ENCODE measurements at regions not wholly inside any gene's neighbourhood (a gene's known extent, or its start where the extent isn't known, plus 50 kb on each side); places are given as distances from the start of the nearest gene placed in this dataset.
"Not testable (repeated sequence)": the region's sequence is repeated elsewhere in the genome, so short reads cannot be mapped to it uniquely, and the experiment has no call there.

- DNase-seq (ENCODE audit: low spot score) = peak; percentile 16
These were observed 165.7 kb upstream of the RBM19 start for GRCh38 chr12:114131824-114132223.

GRCh38 chr12:114123108-114123507 is 157.0 kb upstream of the RBM19 start:
- no peak for DNase-seq (ENCODE audit: low spot score)

- no peak for DNase-seq (ENCODE audit: low spot score)
These were observed 155.9 kb upstream of the RBM19 start for GRCh38 chr12:114122016-114122415.

DNA sequence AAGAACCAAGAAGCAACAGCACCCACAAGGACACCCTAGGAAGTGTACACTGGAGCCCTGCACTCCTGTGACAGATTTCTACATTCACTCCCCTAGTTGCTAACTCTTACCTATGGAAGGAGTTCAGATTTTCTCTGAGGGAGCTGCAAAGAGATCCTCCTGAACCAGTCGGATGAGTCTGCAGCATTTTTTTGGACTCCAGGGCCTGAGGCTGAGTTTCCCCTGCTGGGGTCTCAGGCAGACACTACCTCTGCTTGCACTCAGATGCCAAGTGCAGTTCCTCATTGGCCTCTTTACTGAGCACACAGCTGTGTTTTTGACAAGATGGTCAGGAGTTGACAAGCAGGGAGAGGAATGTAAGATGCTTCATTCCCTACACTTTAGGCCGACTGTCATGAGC is 153.2 kb upstream of the RBM19 start:
- DNase-seq (ENCODE audit: low spot score) = no peak

GRCh38 chr12:114096461-114096860 is 130.3 kb upstream of the RBM19 start:
- no peak for DNase-seq (ENCODE audit: low spot score)

DNA sequence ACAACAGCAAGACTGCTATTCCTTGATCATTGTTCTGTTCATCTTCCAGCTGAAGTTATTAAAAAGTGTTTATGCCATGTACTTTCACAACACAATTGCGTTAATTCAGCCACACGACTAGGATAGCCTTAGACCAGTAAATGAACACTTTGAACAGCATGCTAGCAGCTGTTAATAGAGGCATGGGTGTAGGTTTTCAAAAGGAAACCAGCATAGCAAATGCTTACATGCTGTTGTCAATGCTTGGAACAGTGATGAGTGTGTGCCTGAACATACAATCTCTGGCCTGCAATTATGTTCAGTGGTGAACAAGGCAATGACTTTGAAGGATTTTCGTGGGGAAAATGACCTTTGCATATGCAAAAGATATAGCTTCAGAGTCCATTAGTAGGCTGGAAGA is 127.4 kb upstream of the RBM19 start:
- DNase-seq (ENCODE audit: low spot score) = no peak

DNA sequence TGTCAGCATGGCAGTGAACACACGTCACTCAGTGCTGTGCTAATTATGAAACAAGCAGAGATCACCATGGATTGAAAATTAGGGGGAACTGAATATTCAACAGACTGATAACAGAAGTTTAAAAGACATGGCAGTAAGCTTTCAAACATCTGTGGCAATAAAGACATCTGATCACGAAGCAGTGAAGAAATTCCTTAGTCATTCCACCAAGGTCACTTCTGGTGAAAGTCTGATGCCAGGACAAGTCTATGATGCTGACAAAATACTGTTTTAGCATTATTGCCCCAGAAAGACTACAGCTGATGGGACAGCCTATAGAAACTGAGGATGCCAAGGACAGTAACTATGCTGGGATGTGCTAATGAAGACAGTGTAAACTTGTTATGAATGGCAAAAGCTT is 126.9 kb upstream of the RBM19 start:
- DNase-seq (ENCODE audit: low spot score) = no peak

DNA sequence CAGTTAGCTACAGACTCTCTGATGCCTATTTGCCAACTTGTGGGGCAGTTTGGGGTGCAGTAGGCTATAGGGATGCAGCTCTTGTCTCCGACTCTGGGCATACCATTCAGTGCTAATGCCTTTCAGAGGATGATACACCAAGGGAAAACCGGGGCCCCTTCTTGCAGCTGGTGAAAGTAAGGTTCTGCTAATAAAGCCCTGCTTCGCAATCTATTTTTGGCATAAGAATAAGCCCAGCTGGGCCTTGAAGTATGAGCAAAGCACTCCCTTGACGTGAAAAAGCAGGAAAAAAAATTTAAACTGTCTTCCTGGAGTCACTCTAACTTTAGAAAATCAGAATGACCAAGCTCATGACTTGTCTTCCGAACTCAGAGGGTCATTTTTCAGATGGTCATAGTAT is 124.1 kb upstream of the RBM19 start:
- DNase-seq (ENCODE audit: low spot score) = no peak

DNA sequence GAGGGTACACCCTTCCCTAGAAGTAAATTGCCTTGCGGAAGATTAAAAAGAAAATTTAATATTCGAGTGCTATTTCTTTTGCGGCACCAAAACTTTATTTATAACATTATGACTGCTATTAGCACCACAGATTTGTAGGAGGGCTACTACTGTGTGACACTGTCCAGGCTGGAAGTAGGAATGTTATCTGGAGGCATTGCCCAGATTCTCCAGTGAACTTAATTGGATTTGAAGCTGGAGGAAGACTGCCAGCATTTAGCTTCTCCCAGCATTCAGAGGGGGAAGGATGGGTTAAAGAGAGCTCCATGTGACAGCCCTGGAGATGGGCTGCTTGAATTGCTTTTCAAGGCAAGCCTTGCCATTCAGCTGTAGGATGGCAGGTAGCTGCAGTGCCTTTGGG is 107.0 kb upstream of the RBM19 start:
- no peak for DNase-seq (ENCODE audit: low spot score)

- no peak for DNase-seq (ENCODE audit: low spot score)
These were observed 103.4 kb upstream of the RBM19 start for GRCh38 chr12:114069507-114069906.

DNA sequence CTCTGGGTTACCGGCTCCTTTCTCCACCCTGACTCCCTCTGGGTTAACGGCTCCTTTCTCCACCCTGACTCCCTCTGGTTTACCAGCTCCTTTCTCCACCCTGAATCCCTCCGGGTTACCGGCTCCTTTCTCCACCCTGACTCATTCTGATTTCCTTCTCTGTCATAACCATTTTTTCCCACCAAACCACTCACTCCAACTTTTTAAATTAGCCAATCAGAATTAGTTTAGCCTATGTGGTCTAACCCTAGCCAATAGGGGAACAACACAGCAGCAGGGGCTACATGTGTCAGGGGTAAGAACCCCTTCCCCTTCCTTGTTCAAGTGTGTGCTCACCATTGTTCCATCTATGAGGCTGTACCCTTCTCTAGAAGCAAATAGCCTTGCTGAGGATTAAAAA is 98.4 kb upstream of the RBM19 start:
- no peak for DNase-seq (ENCODE audit: low spot score)

DNA sequence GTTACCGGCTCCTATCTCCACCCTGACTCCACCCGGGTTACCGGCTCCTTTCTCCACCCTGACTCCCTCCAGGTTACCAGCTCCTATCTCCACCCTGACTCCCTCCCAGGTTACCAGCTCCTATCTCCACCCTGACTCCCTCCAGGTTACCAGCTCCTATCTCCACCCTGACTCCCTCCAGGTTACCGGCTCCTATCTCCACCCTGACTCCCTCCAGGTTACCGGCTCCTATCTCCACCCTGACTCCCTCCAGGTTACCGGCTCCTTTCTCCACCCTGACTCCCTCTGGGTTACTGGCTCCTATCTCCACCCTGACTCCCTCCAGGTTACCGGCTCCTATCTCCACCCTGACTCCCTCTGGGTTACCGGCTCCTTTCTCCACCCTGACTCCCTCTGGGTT is 97.9 kb upstream of the RBM19 start:
- DNase-seq (ENCODE audit: low spot score) = not testable (repeated sequence)

DNA sequence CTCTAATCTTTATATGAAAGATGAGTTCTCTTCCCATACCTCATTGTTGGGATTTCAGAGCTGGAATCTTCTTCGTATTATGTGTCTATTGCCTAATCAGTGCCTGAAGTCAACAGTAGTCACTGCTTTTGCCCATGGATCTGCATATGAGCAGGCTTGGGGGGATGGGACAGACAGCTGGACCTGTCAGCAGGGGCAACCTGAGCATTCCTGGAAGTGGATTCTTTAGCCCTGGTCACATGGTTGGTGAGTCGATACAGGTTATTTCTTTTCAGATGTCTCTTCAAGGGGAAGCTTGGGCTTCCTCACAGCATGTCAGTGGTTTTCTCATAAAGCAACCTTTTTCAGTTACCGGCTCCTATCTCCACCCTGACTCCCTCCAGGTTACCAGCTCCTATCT is 97.3 kb upstream of the RBM19 start:
- DNase-seq (ENCODE audit: low spot score) = no peak

- not testable (repeated sequence) for DNase-seq (ENCODE audit: low spot score)
These were observed 90.2 kb upstream of the RBM19 start for GRCh38 chr12:114056351-114056750.

- DNase-seq (ENCODE audit: low spot score) = no peak
These were observed 88.9 kb upstream of the RBM19 start for GRCh38 chr12:114054982-114055381.

GRCh38 chr12:114046236-114046998 is 80.3 kb upstream of the RBM19 start:
- DNase-seq (ENCODE audit: low spot score) = no peak

DNA sequence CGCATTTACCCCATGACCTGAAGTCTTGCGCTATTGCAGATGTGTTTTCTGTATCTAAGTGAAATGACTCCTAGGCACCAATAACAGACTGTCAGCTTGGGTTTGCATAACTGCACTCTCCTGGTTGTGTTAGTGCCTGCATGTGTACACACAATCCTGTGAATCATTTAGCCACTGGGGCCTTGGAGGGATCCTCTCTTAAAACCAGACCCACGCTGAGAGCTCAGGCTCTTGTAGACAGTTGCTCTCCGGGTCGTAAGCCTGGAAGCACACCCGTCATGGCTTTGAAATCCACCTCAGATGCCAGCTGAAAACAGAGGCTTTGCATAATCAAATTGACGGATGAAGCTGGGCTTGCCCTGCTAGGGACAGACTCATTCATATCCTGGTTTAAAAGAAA is 79.2 kb upstream of the RBM19 start:
- no peak for DNase-seq (ENCODE audit: low spot score)

- no peak for DNase-seq (ENCODE audit: low spot score)
These were observed 75.5 kb upstream of the RBM19 start for GRCh38 chr12:114041590-114041989.

DNA sequence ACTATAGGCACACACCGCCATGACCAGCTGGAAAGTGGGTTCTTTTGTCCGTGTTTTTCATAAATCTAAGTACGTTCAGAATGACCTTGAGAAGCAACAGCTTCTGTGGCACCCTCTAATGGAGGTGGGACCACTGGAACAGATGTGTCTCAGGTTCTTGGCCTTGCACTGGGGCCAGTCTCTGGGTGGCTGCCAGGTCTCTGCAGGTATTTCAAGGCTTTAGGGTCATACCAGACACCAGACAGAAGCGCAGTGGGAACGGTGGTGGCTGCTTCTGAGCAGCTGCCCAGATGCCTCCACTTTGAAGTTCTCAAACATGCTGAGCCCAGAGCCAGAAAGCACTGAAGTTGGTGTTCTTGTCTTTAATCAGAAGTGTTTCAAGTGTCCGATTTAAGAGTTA is 75.0 kb upstream of the RBM19 start:
- DNase-seq (ENCODE audit: low spot score) = no peak

DNA sequence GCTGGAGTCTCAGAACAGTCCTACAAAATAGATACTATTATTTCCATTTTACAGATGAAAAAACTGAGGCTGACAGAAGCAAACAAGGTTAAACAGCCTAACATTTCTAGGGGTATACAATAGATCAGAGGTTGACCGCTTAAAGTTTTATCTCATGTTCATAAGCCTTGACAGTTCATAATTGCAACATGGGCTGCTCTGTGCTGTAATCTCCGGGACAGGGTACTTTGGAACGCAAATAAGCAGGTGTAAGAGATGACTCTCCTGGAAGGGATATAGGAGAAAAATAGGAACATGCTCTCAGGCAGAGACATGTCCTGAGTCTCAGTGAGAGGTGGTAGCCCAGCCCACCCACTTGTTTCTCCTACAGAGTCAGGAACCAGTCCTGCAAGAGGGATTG is 72.8 kb upstream of the RBM19 start:
- DNase-seq (ENCODE audit: low spot score) = no peak

DNA sequence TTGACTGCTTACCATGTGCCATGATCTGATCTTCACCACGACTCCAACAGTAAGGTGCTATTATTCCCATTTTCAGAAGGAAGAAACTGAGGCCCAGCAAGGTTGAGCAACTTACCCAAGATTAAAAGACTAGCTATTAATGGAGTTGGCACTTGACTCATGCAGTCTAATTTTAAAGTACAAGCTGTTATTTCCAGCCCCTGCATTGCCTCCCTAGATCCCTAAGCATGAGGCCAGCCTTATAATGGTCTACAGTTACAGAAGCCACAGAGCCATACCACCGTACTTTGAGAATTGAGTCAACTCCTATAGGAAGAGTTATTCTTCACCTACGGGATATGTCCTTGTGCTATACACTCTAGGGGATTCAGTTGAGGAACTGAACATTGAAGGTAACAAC is 66.7 kb upstream of the RBM19 start:
- no peak for DNase-seq (ENCODE audit: low spot score)

GRCh38 chr12:114030451-114030850 is 64.3 kb upstream of the RBM19 start:
- DNase-seq (ENCODE audit: low spot score) = no peak

GRCh38 chr12:114026805-114027204 is 60.7 kb upstream of the RBM19 start:
- DNase-seq (ENCODE audit: low spot score) = no peak

GRCh38 chr12:114025935-114026334 is 59.8 kb upstream of the RBM19 start:
- no peak for DNase-seq (ENCODE audit: low spot score)

Data from HT-29 (cell line).